Aorta (tissue), 5 donors: ENCODE measurements at regions not wholly inside any gene's neighbourhood (a gene's known extent, or its start where the extent isn't known, plus 50 kb on each side); places are given as distances from the start of the nearest gene placed in this dataset.
"Not testable (repeated sequence)": the region's sequence is repeated elsewhere in the genome, so short reads cannot be mapped to it uniquely, and the experiment has no call there.

ENCODE experiments used
- ATAC-seq: fragments of 200-7000 bp; cut with Tn5 transposase; one replicate; pipeline ENCODE4 v1.9.1; 2022; ENCODE audit warnings: moderate library complexity; ENCODE audit not compliant: low FRiP score
- DNase-seq, 2 donors: peaks; one replicate each; pipeline ENCODE4 v3.0.0-alpha.2; 2020
- H3K27ac ChIP-seq, 2 donors: one replicate each; pipeline ENCODE4 v1.5.1; 2013; ENCODE audit warnings: low read length in 2 of 2, mild to moderate bottlenecking in 2 of 2, moderate library complexity in 2 of 2, control low read depth in 1 of 2, inconsistent platforms in 1 of 2, low read depth in 1 of 2
- H3K27me3 ChIP-seq, 2 donors: one replicate each; pipeline ENCODE4 v1.6.1; 2013; ENCODE audit warnings: control low read depth in 1 of 2, low read length in 1 of 2, mild to moderate bottlenecking in 1 of 2, moderate library complexity in 1 of 2; ENCODE audit not compliant: insufficient read depth in 2 of 2, control insufficient read depth in 1 of 2
- H3K36me3 ChIP-seq, 2 donors: one replicate each; pipeline ENCODE4 v1.6.1; 2013; ENCODE audit warnings: control low read depth in 1 of 2, low read length in 1 of 2, mild to moderate bottlenecking in 1 of 2; ENCODE audit not compliant: insufficient read depth in 2 of 2, control insufficient read depth in 1 of 2
- H3K4me1 ChIP-seq, 2 donors: one replicate each; pipeline ENCODE4 v1.6.1; 2013; ENCODE audit warnings: low read length in 2 of 2, control low read depth in 1 of 2, mild to moderate bottlenecking in 1 of 2, moderate library complexity in 1 of 2; ENCODE audit not compliant: insufficient read depth in 2 of 2, control insufficient read depth in 1 of 2
- H3K4me3 ChIP-seq, 2 donors: one replicate each; pipeline ENCODE4 v1.5.1; 2013; ENCODE audit warnings: low read length in 2 of 2, control low read depth in 1 of 2, mild to moderate bottlenecking in 1 of 2
- H3K9me3 ChIP-seq: one replicate; pipeline ENCODE4 v1.6.1; 2013; ENCODE audit warnings: mild to moderate bottlenecking, low read length; ENCODE audit not compliant: control insufficient read depth
- WGBS, 2 donors: extraction: QIAGEN DNeasy Blood & Tissue Kit; methylation state at CpG; one replicate each; pipeline ENCODE4 v1.1.7; 2013; 5-methylcytosine and 5-hydroxymethylcytosine counted together
- intact Hi-C, 2 donors: fragments of 100-400 bp; cut with DNase I; formaldehyde crosslinking; loops; one replicate each; pipeline versions ENCODE4 v1.14.2 to v1.15.0; 2022
- donor health status: healthy with polysubstance abuse.
- donor health status: Bipolar disorder and iron deficiency.
- donor health status: DM: no; HTN: no; CAD: no.
- donor health status: DM: no; HTN: no; CAD: no.
- donor health status: DM: yes; HTN: yes; CAD: no.

- Histone ChIP-seq H3K4me3 (no peak overlapping the region), H3K27me3 (no peaks in the 10 kb centered on the region), H3K27ac (no peak overlapping the region), H3K36me3 (no peaks in the 10 kb centered on the region), H3K9me3 (peaks cover 1% of the 10 kb centered on the region), H3K4me1 (no peaks in the 10 kb centered on the region)
- no peak for ATAC-seq
- intact Hi-C loops: no loop called here
- no peak for DNase-seq
- 64 to 67% methylated on average over 13 of the region's 13 CpGs for WGBS, 2 donors
These were observed 169.5 kb upstream of the PFKP start for GRCh38 chr10:2897619-2898508.

GRCh38 chr10:2896334-2896733, 171.0 kb upstream of the PFKP start:
- DNase-seq, intact Hi-C loops, ATAC-seq, H3K36me3 ChIP-seq, H3K9me3 ChIP-seq, H3K4me3 ChIP-seq, H3K27me3 ChIP-seq, H3K4me1 ChIP-seq, H3K27ac ChIP-seq: not testable (repeated sequence)
- 92 to 95% methylated on average over 1 of the region's 1 CpG for WGBS, 2 donors

- 54 to 57% methylated on average over 22 of the region's 22 CpGs for WGBS, 2 donors
- H3K9me3 ChIP-seq: peaks cover 1% of the 10 kb centered on the region
- intact Hi-C loops: no loop called here
These were observed 171.7 kb upstream of the PFKP start for GRCh38 chr10:2895594-2896196.

GRCh38 chr10:2893991-2894390, 173.4 kb upstream of the PFKP start:
- Histone ChIP-seq H3K27ac (no peak overlapping the region), H3K9me3 (peaks cover 1% of the 10 kb centered on the region), H3K4me3 (no peak overlapping the region), H3K27me3 (no peaks in the 10 kb centered on the region), H3K4me1 (no peaks in the 10 kb centered on the region), H3K36me3 (no peaks in the 10 kb centered on the region)
- intact Hi-C loops: no loop called here
- 92% methylated on average over 16 of the region's 16 CpGs for WGBS, 2 donors
- no peak for ATAC-seq
- DNase-seq: no peak

More at GRCh38 chr10:2895594-2896196, 171.7 kb upstream of the PFKP start:
- Histone ChIP-seq H3K4me1 (no peaks in the 10 kb centered on the region), H3K4me3 (no peak overlapping the region), H3K36me3 (no peaks in the 10 kb centered on the region), H3K27ac (no peak overlapping the region), H3K27me3 (no peaks in the 10 kb centered on the region)
- DNase-seq: no peak
- no peak for ATAC-seq

GRCh38 chr10:2893158-2893845, 174.0 kb upstream of the PFKP start:
- intact Hi-C loops: no loop called here
- no peak for DNase-seq
- no peak overlapping the region for H3K4me3 ChIP-seq
- H3K27ac ChIP-seq: no peak overlapping the region
- H3K36me3 ChIP-seq: no peaks in the 10 kb centered on the region
- no peaks in the 10 kb centered on the region for H3K4me1 ChIP-seq
- 90 to 91% methylated on average over 21 of the region's 21 CpGs for WGBS, 2 donors
- peaks cover 1% of the 10 kb centered on the region for H3K9me3 ChIP-seq
- no peak for ATAC-seq
- no peaks in the 10 kb centered on the region for H3K27me3 ChIP-seq

GRCh38 chr10:2891770-2892124, 175.6 kb upstream of the PFKP start:
- DNase-seq (no peak), ATAC-seq (no peak)
- WGBS, 2 donors: 68 to 75% methylated on average over 5 of the region's 5 CpGs
- H3K4me1 ChIP-seq: no peaks in the 10 kb centered on the region
- no peaks in the 10 kb centered on the region for H3K27me3 ChIP-seq
- no peaks in the 10 kb centered on the region for H3K36me3 ChIP-seq
- peaks cover 1% of the 10 kb centered on the region for H3K9me3 ChIP-seq
- intact Hi-C loops: no loop called here
- H3K27ac ChIP-seq: no peak overlapping the region
- H3K4me3 ChIP-seq: no peak overlapping the region

GRCh38 chr10:2891073-2891769, 176.1 kb upstream of the PFKP start:
- 32% methylated on average over 14 of the region's 14 CpGs for WGBS, 2 donors

GRCh38 chr10:2890093-2890492, 177.3 kb upstream of the PFKP start:
- ATAC-seq: peak; percentile 21
- Histone ChIP-seq H3K27ac (no peak overlapping the region), H3K36me3 (no peaks in the 10 kb centered on the region), H3K27me3 (no peaks in the 10 kb centered on the region), H3K9me3 (no peaks in the 10 kb centered on the region), H3K4me1 (no peaks in the 10 kb centered on the region), H3K4me3 (no peak overlapping the region)
- intact Hi-C loops: no loop called here
- 86 to 89% methylated on average over 23 of the region's 23 CpGs for WGBS, 2 donors
- DNase-seq: no peak

More at GRCh38 chr10:2891073-2891769, 176.1 kb upstream of the PFKP start:
- Histone ChIP-seq H3K9me3 (no peaks in the 10 kb centered on the region), H3K27ac (no peak overlapping the region), H3K4me3 (no peak overlapping the region), H3K36me3 (no peaks in the 10 kb centered on the region), H3K4me1 (no peaks in the 10 kb centered on the region), H3K27me3 (no peaks in the 10 kb centered on the region)
- DNase-seq: no peak
- intact Hi-C loops: no loop called here
- ATAC-seq: no peak
